ENCODE measurements at regions not wholly inside any gene's neighbourhood (a gene's known extent, or its start where the extent isn't known, plus 50 kb on each side); places are given as distances from the start of the nearest gene placed in this dataset.

- TF ChIP-seq CTCF (IDR thresholded peaks at IDR 0.05; ENCODE audit: low read depth, low read length, poor library complexity, severe bottlenecking), result no peak
- no peak for TF ChIP-seq EZH2phosphoT487 (IDR thresholded peaks at IDR 0.05; ENCODE audit: borderline replicate concordance, low read length)
These were observed 160.9 kb upstream of the IVNS1ABP start for GRCh38 chr1:185477638-185478580.
